NCI-H146 (cell line): ENCODE measurements at regions not wholly inside any gene's neighbourhood (a gene's known extent, or its start where the extent isn't known, plus 50 kb on each side); places are given as distances from the start of the nearest gene placed in this dataset.
"Not testable (repeated sequence)": the region's sequence is repeated elsewhere in the genome, so short reads cannot be mapped to it uniquely, and the experiment has no call there.

Experiments used
- DNase-seq: peaks from one replicate; lab custom pipeline; 2025; lab: John Stamatoyannopoulos, UW

- DNase-seq: no peak
Observed at GRCh38 chr15:39250001-39250400, 330.9 kb upstream of the THBS1 start.

GRCh38 chr15:39250460-39251186 is 330.3 kb upstream of the THBS1 start:
- no peak for DNase-seq

- no peak for DNase-seq
Observed at GRCh38 chr15:39251413-39252133, 329.3 kb upstream of the THBS1 start.

GRCh38 chr15:39252134-39252470 is 328.8 kb upstream of the THBS1 start:
- no peak for DNase-seq

- DNase-seq: no peak
Observed at GRCh38 chr15:39253552-39253951, 327.3 kb upstream of the THBS1 start.

GRCh38 chr15:39254181-39254580 is 326.7 kb upstream of the THBS1 start:
- no peak for DNase-seq

- no peak for DNase-seq
Observed at GRCh38 chr15:39255760-39256159, 325.1 kb upstream of the THBS1 start.

- no peak for DNase-seq
Observed at GRCh38 chr15:39260391-39260790, 320.5 kb upstream of the THBS1 start.

GRCh38 chr15:39260791-39261190 is 320.1 kb upstream of the THBS1 start:
- DNase-seq: no peak

- DNase-seq: not testable (repeated sequence)
Observed at GRCh38 chr15:39261397-39262183, 319.3 kb upstream of the THBS1 start.

- DNase-seq: not testable (repeated sequence)
Observed at GRCh38 chr15:39262995-39263772, 317.7 kb upstream of the THBS1 start.

- no peak for DNase-seq
Observed at GRCh38 chr15:39265261-39265660, 315.6 kb upstream of the THBS1 start.

GRCh38 chr15:39266890-39267289 is 314.0 kb upstream of the THBS1 start:
- DNase-seq: no peak

GRCh38 chr15:39267685-39268084 is 313.2 kb upstream of the THBS1 start:
- no peak for DNase-seq

GRCh38 chr15:39269352-39269751 is 311.5 kb upstream of the THBS1 start:
- DNase-seq: peak; percentile 28

GRCh38 chr15:39269821-39270220 is 311.1 kb upstream of the THBS1 start:
- DNase-seq: no peak

GRCh38 chr15:39270221-39270855 is 310.5 kb upstream of the THBS1 start:
- DNase-seq: no peak

GRCh38 chr15:39270934-39271333 is 309.9 kb upstream of the THBS1 start:
- no peak for DNase-seq

GRCh38 chr15:39272901-39273300 is 308.0 kb upstream of the THBS1 start:
- DNase-seq: no peak

GRCh38 chr15:39273717-39274411 is 307.0 kb upstream of the THBS1 start:
- peak; percentile 84 for DNase-seq

- no peak for DNase-seq
Observed at GRCh38 chr15:39275066-39275465, 305.8 kb upstream of the THBS1 start.
